SHP77 treated with DMSO at 0.1 percent for 48 hours (cell line): ENCODE measurements at regions not wholly inside any gene's neighbourhood (a gene's known extent, or its start where the extent isn't known, plus 50 kb on each side); places are given as distances from the start of the nearest gene placed in this dataset.

Experiments used
- DNase-seq: peaks from one replicate; lab custom pipeline; 2025; lab: John Stamatoyannopoulos, UW

DNA sequence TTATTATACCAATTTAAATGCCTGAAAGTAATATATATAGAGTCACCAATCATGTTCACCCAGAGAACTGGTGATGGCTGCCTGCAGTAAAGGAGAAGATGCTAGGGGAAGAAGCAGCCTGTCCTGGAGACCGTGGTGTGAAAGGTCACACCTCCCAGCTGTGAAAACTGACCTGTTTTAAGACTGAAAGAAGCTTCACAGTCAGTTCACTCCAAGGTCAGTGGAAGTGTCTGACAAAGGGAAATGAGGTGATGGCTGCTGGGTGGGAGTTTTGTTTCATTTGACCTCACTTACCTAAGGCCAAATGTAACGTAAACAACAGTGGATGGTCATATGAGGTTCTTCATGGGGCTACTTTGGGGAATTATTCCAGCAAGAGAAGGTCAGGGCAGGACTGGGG lies 352.1 kb upstream of the GATB start:
- DNase-seq = no peak

DNA sequence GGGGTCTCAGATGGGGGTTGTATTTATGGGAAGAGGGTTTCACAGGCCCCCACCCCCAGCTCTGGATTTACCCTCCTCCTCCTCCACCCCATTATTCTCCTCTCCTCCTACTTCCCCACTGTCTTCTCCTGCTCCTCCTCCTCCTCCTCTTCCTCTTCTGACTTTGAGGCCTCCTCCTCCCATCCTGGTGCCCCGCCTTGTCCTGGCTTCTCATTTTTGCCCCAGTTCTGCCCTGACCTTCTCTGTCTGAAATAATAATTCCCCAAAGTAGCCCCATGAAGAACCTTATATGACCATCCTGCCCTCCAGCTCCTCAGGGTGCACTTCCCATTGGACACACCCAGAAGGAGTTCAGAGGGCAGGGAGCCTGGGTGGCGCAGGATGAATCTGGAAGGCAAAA lies 351.4 kb upstream of the GATB start:
- DNase-seq = no peak

DNA sequence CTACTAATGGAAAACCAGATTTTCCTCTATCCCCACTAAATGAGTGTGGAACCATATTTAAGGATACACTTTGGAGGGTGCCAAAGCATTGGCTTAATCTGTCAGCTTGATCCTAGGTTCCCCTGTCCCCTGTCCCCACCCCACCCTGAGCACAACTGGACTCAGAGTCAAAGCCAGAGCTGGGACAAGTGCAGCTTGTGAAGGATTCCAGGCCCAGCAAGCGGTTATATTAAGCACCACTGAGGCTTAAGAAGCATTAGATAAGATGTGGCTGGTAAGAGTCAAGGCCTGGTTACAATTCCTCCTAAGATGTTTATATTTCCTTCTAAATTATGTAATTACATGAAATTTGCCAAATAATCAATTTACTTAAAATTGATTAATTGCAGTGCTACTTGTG lies 350.0 kb upstream of the GATB start:
- no peak for DNase-seq

DNA sequence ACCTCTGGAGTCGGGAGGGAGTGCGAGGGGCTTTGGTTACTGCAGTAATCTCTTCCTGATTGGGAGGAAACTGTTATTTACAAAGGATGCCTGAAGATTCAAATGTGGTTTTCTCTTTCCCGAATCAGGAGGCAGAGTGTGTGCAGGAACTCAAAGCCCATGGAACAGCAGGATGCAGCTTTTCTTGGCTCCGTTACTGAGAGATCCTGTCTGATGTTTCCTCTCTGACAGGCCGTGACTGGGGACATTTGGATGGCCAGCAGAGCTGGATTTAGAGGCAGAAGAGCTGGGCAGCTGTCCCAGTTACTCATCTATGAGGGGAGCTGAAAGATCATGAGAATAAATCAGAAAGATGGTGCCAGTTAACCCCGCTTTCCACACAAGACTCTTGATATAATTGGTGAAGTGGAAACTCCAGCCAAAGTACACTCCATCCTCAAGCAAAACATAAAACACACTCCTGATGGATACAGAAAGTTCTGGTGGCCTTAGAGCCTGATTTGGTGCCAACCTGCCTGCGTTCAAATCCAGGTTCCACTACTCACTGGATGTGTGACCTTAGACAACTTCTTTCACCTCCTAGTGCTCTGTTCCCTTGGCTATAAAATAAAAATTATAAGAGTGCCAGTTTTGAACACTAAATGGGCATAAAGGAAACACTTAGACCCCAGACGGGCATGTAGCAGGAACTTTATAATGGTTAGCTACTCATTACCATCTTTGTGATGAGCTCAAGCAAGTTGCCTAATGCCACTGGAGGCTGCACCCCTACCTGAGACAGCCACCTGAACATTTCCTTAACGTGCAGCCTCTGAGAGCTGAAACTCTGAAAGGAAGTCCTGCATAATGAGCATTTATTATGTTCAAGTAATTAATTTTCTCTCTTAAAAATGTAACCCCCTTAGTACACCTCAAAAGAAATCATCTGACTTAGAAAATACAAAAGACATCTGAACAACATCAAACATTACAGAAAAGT lies 349.0 kb upstream of the GATB start:
- no peak for DNase-seq

DNA sequence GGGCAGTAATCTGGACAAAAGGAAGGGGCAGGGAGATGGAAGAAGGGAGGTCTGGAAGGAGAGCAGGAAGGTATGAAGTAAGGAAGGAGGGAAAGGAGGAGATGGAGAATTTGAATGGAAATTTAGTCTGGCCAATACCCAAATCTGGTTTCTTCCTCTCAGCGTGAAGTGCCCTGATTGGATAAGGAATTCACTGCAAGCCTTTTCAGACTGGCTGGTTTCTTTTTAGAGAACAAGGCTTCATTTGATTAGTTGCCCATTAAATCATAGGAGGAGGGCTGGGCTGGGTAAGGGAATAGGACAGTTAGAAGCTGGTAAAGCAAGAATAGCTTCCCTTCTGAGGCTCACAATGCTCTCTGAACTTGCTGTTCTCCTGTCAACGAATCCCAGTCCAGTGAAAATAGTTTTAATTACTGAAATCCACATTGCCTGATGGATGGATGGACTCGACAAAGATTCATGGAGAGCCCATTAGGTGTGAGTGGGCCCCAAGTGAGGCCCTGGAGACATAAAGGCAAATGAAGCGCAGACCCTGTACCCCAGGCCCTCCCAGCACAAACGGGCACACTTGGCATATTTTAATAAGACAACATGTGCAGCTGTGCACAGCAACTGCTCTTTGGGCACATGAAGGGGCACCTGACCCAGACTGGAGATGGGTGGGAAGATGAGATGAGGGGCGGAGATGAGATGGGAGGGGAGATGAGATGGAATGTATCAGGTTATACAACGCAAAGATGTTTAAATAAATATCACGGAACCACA lies 347.1 kb upstream of the GATB start:
- DNase-seq = no peak

DNA sequence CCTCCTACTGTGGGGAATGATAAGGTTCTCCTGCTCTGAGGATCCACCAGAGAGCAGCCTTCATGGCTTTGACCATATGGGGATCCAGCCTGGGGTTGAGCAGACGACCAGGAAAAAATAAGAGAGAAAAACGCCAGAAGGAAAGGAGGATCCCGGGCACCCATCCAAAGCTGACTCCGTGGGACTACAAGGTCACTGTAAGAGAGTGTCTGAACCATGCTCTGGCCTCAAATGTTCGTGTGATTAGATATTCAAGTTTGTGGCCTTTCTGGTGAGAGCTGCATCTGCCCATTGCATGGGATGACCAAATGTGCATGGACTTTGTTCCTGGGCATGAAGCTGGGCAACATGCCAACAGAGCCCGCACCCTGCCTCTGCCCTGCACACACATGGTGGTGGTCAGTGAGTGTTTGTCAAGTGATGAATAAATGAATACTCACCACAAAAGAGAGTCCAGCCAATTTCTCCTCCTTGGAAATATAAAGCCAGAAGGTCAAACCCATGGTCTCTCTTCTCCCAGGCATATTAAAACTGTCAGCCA lies 346.0 kb upstream of the GATB start:
- DNase-seq = no peak

DNA sequence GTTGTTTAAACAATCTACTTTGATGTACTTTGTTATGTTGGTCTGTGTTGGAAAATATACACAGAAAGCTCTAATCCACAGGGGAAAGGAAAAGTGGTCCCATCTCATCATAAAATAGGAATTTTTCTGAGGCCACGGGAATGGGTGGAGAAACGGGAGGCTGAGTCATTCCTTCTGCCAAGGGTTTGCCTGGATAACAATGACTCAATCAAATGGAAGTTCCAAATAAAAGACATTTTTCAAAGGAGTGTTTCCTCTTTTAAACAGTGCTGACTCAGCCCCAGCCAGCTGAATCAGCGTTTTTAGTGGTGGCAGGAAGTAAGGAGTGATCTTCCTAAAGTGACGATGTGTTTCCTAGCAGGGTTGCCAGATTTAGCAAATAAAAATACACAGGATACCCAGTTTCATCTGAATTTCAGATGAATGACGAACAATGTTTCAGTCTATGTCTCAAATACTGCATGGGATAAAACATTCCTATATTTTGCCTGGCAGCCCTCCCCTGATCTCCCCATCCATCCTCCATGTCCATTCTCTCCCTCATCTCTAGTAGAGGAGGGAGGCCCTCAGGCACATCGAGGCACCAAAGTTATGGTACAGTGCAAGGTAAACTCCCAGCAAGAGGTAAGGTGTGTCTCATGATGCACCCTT lies 345.4 kb upstream of the GATB start:
- DNase-seq = no peak

DNA sequence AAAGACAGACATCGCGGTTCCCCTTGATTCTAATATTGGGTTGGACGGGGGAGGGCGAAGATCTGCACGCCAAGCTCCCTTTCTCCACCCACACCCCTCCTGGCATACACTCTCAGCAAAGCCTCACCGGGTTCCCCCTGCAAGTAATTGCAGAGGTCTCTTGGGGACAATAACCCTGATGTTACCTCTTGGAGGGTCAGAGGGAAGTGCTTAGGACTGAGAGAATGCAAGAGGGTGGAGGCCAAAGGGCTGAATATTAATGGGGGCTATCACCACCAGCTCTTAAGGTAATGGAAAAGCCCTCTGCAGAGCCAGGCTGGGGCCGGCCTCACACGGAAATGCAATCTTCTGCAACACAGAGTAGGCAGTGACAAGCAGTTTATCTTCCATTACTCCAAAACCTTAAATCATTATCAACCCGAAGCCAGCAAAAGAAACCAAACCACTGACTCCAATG lies 344.1 kb upstream of the GATB start:
- DNase-seq = no peak

DNA sequence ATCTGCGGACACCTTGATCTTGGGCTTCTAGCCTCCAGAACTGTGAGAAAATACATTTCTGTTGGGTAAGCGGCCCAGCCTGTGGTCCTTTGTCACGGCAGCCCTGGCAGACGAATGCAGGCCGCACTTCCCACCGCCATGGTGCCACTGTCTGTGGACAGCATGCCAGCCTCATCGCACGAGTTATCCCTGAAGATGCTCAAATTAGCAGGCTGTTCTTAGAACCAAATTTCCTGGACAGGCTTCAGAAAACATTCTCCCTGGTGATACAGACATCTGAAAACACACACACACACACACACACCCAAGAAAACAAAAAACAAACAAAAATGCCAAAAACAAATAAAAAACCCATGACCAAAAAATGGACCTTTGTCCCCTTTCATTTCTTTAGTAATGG lies 343.5 kb upstream of the GATB start:
- DNase-seq = no peak

DNA sequence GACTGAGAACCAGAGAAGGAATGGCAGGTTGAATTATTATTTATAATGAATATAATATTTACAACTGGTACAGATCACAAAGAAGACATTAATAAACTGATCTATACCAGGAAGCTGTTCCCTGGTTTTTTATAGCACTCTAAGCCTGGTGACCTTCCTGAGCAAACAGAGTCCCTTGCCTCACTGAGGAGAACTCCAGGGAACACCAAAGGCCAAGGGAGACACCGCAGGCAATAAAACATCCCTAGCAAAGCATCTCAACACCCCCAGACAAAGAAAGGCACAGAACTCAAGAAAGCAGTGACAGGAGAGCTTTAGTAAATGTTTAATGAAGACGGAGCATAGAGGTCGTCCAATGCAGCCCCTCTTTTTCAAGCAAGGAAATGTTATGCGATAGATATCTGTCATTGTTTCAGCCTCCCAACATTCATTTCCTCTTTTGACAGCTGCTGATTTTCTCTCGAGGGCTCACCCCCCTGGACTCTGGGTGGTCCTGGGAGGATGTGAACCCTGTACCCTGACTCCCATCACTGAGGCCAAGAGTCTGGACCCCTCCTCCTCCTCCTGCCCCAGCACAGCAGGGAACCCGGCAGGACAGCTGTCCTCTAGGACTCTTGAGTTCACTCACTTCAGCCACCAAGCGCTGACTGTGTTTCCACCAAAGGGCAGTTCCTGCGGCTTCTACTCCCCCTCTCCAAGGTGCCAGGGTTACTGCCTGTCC lies 342.5 kb upstream of the GATB start:
- DNase-seq = no peak

DNA sequence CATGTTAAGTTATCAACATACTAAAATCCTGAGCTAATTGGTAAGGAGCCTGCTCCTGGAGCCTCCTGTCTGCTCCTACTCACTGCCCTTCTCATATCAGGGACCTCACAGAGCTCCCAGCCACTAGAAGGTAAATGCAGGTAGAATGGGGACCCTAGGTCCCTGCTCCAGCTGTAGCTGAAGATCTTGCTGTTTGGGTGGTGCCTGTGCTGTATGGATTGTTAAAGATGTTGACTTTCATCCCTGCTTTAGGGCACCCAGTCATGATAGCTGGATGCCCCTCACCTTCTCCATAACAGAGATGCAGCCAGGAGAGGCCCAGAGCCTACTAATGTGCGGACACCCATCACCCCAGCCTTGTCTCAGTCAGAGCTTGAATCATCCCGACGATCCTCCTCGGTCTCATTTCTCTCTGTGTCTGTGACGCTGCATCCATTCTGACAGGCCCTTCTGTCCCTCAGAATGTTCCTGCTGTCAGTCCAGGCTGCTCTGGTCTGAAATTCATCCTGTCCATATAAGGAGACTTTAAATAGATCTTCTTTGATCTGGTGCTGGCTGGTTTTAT lies 341.7 kb upstream of the GATB start:
- DNase-seq = no peak

DNA sequence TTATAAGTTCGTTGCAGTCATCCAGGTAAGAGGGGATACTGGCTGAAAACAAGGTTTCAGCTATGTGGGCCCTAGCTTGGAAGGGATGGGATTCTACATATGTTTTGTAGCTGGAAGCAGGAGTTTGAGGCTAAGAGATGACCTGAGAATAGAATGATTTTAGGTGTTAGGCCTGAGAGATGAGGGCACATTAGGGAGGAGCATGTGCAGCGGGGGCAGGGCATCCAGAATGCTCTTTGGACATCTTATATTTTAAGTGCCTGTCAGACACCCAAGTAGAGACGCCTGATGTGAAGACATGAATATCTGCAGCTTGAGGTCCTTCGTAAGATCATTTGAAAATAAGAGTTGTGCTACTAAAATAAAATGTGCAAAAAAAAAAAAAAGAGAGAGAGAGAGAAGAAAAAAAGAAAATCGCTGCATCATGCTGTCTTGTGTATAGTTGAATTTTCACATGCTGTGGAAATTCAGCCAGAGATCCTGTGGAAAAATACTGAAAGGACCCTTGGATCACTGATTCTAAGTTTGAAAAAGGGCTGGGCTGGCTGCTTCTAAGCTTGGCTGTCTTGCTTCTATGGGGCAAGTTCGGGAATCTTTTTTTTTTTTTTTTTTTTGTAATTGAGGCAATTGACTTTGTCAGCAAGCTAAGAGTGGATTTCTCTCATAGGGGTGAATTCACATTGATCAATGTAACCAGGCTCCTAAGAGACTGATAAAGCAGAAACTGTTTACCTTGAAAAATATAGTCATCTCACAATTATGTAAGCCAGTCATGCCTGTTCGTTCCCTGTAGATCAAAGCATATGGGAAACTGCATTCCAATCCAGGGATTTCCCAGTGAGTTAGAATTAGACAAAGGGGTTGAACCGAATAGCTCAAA lies 341.0 kb upstream of the GATB start:
- no peak for DNase-seq

DNA sequence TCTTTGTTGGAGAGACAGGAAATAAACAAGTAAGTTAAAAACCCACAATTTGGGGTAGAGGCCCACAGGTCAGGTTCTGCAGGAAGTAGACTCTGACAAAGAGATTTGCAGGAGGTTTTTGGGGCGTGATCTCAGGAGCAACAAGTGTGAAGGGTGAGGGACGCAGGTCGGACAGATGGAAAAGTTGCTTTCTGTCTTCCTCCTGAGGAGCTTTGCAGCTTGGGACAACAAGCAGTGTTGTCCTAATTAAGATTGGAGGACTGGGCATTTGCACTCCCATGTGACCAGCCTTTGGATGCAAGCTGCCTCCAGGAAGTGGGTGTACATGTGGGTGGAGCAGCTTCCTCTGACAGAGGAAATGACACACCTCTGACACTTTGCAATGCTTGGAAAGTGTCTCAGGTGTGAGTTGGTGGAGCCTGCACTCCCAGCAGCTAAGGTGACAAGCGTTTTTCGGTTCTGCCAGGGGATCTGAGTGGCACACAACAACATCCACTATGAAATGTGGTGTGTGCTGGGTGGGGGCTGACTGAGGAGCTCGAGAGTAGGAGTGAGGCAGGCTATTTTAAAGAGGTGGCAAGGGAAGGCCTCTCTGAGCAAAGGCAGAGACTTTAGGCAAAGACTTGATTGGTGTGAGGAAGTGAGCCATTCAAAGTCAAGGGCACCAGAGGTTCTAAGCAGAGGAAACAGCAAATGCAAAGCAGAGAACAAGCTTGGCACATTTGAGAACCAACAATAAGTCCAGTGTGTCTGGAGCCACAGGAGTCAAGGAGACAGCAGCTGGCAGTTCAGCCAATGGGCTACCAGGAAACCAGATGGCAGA lies 339.8 kb upstream of the GATB start:
- no peak for DNase-seq

DNA sequence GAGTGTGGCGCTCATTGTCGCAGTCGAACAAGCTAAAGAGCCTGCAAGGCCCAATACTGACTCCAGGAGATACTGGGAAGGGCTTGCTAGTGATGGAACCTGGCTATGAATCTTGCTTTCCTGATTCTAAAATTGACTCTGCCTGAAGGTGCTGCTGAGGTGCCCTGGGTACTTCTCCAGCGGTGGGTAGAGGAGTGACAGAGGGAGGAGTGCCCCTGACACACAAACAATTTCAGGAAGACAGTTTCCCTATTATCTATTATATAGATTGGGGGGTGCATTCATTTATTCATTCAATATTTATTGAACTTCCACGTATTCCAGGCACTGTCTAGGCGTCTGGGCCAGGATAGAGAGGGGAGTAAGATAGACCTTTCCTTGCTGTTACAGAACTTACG lies 339.2 kb upstream of the GATB start:
- DNase-seq = no peak

DNA sequence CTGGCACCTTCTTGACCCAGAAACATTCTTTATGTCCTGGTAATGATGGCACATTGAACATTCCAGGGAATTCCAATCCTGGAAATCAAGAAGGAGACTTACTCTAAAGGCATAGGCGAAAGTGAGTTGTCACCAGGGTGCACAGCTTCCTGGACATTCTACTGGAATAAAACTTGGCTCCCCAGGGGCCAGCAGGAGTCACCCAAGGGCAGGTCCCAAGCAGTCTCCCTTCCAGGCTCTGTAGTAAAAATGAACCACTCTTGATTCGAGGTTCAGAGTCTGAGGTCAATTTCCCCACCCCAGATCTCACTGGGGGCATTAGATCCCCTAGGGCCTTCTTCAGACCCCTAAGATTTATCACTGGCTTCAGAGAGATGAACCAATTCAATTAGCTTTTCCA lies 338.7 kb upstream of the GATB start:
- DNase-seq = no peak

DNA sequence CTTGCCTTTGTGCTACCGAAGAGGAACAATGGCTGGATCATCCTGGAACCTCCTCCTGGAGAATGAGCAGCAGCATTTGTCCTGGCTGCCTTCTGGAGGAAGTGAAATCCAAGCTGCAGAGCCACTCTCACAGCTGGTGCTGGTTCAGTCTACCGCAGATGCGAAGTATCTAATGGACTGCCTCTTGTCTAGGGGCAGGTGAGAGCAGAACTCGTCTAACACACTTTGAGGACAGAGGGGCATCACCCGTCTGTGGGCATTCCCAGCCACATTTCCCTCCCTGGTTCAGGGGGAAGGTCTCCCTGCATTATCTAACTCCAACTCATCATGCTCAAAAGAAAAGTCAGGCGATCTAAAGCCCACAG lies 338.2 kb upstream of the GATB start:
- DNase-seq = no peak

DNA sequence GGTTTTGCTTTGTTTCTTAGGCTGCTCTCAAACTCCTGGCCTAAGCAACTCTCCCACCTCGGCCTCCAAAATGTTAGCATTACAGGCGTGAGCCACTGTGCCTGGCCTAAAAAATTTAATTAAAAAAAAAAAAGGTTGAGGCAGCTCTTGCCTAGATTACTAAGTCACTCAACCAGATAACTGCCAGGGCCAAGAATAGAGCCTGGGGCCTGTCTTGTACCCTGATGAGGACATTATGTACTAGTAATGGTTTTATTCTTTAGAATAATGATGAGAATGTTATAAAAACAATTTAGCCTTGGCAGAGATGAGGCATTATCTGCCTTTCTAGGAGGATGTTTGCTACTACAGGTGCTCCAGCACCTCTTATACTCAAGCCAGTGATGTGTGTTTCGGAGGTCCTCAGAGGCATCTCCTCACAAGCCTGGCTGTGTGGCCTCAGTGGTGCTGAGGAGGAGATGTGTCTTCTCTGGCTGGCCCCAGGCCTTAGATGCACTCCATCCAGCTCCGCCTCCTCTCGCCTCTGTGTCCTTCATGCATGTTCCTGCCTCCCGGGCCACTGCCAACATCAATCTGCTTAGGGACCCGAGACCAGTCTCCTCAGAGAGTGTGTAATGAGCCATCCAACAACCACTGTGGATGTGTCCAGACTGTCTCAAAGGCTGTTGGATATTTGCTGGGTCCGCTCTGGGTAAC lies 337.7 kb upstream of the GATB start:
- DNase-seq = no peak

DNA sequence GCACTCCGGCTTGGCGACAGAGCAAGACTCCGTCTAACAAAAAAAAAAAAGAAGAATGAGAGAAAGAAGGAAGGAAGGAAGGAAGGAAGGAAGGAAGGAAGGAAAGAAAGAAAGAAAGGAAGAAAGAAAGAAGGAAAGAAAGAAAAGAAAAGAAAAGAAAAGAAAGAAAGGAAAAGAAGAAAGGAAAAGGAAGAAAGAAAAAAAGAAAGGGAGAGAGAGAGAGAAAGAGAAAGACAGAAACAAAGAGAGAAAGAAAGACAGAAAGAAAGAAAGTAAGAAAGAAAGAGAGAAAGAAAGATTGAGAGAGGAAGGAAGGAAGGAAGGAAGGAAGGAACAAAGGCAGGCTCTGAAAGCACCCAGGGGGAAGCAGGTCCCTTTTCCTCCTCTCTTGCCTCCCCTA lies 336.6 kb upstream of the GATB start:
- DNase-seq = no peak

DNA sequence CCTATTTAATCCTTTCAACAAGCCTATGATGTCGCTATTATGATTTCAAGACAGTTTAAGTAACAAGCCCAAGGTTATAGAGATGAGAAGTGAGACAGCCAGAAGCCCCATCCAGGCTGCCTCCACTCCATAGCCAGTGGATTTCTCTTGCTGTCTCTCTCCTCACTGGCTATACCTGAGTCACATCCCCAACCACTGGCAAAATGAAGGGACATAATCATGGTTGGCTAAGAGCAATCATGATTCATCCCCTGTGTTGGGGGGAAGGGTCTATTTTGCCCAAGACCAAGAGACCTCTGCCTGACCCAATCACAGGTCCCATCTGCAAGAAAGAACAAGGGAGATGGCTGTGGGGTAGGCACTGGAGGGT lies 334.9 kb upstream of the GATB start:
- DNase-seq = no peak
